H1 (cell line): ENCODE measurements at regions not wholly inside any gene's neighbourhood (a gene's known extent, or its start where the extent isn't known, plus 50 kb on each side); places are given as distances from the start of the nearest gene placed in this dataset.

Source experiments
- CTCF ChIA-PET: fragments of 300-600 bp; sonication (Branson Sonifier 250); formaldehyde crosslinking; loops from one replicate; lab custom pipeline; 2021; ENCODE audit not compliant: partially characterized antibody; lab: Charles Lee
- POLR2A ChIA-PET: fragments of 300-600 bp; sonication (Branson Sonifier 250); formaldehyde crosslinking; loops from one replicate; lab custom pipeline; 2021; ENCODE audit warnings: inconsistent platforms; ENCODE audit not compliant: partially characterized antibody; lab: Charles Lee
- DNase-seq, 2 experiments: peaks; one replicate each; pipeline versions ENCODE4 v3.0.0 to v3.0.0-alpha.2; 2010 to 2022; ENCODE audit warnings: low spot score in 2 of 2, low read depth in 1 of 2, mixed read lengths in 1 of 2
- FAIRE-seq: peaks from 2 replicates; lab custom pipeline; 2011; peaks lifted over from hg19 to GRCh38; lab: Jason Lieb, UNC
- H2AFZ ChIP-seq: 2 replicates; pipeline ENCODE4 v1.8.1; 2012; ENCODE audit warnings: low read length, inconsistent platforms
- H2AK5ac ChIP-seq: 2 replicates; pipeline ENCODE4 v1.6.1; 2013; ENCODE audit warnings: low read depth, low read length
- H2BK120ac ChIP-seq: replicated peaks from 2 replicates; pipeline ENCODE3; 2013; ENCODE audit warnings: low read depth, low read length, inconsistent platforms
- H2BK12ac ChIP-seq: 2 replicates; pipeline ENCODE4 v1.6.1; 2013; ENCODE audit warnings: low read depth, low read length
- H2BK15ac ChIP-seq: 2 replicates; pipeline ENCODE4 v1.6.1; 2013; ENCODE audit warnings: low read length
- H2BK20ac ChIP-seq: 2 replicates; pipeline ENCODE4 v1.6.1; 2013; ENCODE audit warnings: low read length
- H2BK5ac ChIP-seq: 2 replicates; pipeline ENCODE4 v1.6.1; 2013; ENCODE audit warnings: low read depth, low read length
- H3K14ac ChIP-seq: 2 replicates; pipeline ENCODE4 v1.6.1; 2013; ENCODE audit warnings: inconsistent platforms; ENCODE audit not compliant: insufficient read length
- H3K18ac ChIP-seq: 2 replicates; pipeline ENCODE4 v1.6.1; 2013; ENCODE audit warnings: low read length; ENCODE audit errors: extremely low read depth
- H3K23ac ChIP-seq: 2 replicates; pipeline ENCODE4 v1.6.1; 2013; ENCODE audit warnings: inconsistent platforms; ENCODE audit not compliant: insufficient read length
- H3K23me2 ChIP-seq: 2 replicates; pipeline ENCODE4 v1.6.1; 2013; ENCODE audit warnings: low read depth, low read length
- H3K27ac ChIP-seq: 2 replicates; pipeline ENCODE4 v1.6.1; 2011; ENCODE audit warnings: low read depth, low read length, inconsistent platforms
- H3K27me3 ChIP-seq, 4 experiments: replicated peaks in 1 of 4; 1 replicate in 1 of 4; 2 replicates in 3 of 4; pipeline versions ENCODE4 v1.6.1 to v1.8.1; 2011 to 2013; ENCODE audit warnings: low read length in 3 of 4, mild to moderate bottlenecking in 3 of 4, inconsistent platforms in 2 of 4, mixed read lengths in 2 of 4, moderate library complexity in 1 of 4; ENCODE audit not compliant: control insufficient read depth in 3 of 4, insufficient read depth in 3 of 4; ENCODE audit errors: extremely low read depth in 1 of 4
- H3K36me3 ChIP-seq, 4 experiments: 2 replicates each; pipeline versions ENCODE4 v1.6.1 to v1.8.1; 2011 to 2013; ENCODE audit warnings: mild to moderate bottlenecking in 4 of 4, low read length in 3 of 4, moderate library complexity in 2 of 4, control low read depth in 1 of 4, inconsistent platforms in 1 of 4; ENCODE audit not compliant: insufficient read depth in 4 of 4, control insufficient read depth in 2 of 4
- H3K4ac ChIP-seq: replicated peaks from 2 replicates; pipeline ENCODE3; 2013; ENCODE audit warnings: low read length, low read depth, mixed read lengths, inconsistent platforms; ENCODE audit not compliant: insufficient read length
- H3K4me1 ChIP-seq, 4 experiments: replicated peaks in 1 of 4; 1 replicate in 1 of 4; 2 replicates in 3 of 4; pipeline versions ENCODE4 v1.6.1 to v1.8.1; 2011 to 2013; ENCODE audit warnings: low read length in 3 of 4, inconsistent platforms in 2 of 4, mixed read lengths in 1 of 4; ENCODE audit not compliant: insufficient read depth in 4 of 4, control insufficient read depth in 3 of 4
- H3K4me2 ChIP-seq, 2 experiments: 2 replicates each; pipeline versions ENCODE4 v1.6.1 to v1.8.1; 2011 to 2013; ENCODE audit warnings: low read depth in 2 of 2, low read length in 2 of 2, control low read depth in 1 of 2, inconsistent platforms in 1 of 2, mild to moderate bottlenecking in 1 of 2; ENCODE audit not compliant: insufficient read depth in 1 of 2
- H3K4me3 ChIP-seq, 4 experiments: fragments of 200-600, 300-600 bp in 1 of 4; sonication (generic), shearing (Covaris generic), sonication (Bioruptor Twin) in 1 of 4; 2 replicates each; pipeline versions ENCODE4 v1.5.1 to v1.8.1; 2011 to 2016; ENCODE audit warnings: low read length in 4 of 4, low read depth in 3 of 4, control low read depth in 2 of 4, inconsistent platforms in 2 of 4, mild to moderate bottlenecking in 2 of 4, mixed read lengths in 1 of 4, moderate library complexity in 1 of 4; ENCODE audit not compliant: insufficient read depth in 2 of 4; ENCODE audit errors: extremely low read depth in 1 of 4
- H3K56ac ChIP-seq: replicated peaks from 2 replicates; pipeline ENCODE3; 2013; ENCODE audit warnings: low read depth, mild to moderate bottlenecking, mixed read lengths, low read length, inconsistent platforms; ENCODE audit not compliant: insufficient read length
- H3K79me1 ChIP-seq: 2 replicates; pipeline ENCODE4 v1.6.1; 2013; ENCODE audit warnings: low read depth, low read length, control low read depth
- H3K79me2 ChIP-seq, 2 experiments: 2 replicates each; pipeline versions ENCODE4 v1.6.1 to v1.8.1; 2012 to 2013; ENCODE audit warnings: low read length in 2 of 2, mild to moderate bottlenecking in 2 of 2, inconsistent platforms in 1 of 2; ENCODE audit not compliant: insufficient read depth in 2 of 2, control insufficient read depth in 1 of 2
- H3K9ac ChIP-seq, 4 experiments: replicated peaks in 1 of 4; 1 replicate in 1 of 4; 2 replicates in 3 of 4; pipeline versions ENCODE4 v1.6.1 to v1.8.1; 2011 to 2013; ENCODE audit warnings: low read depth in 3 of 4, low read length in 3 of 4, control low read depth in 2 of 4, mild to moderate bottlenecking in 2 of 4, moderate library complexity in 2 of 4, inconsistent platforms in 1 of 4; ENCODE audit errors: extremely low read depth in 1 of 4
- H3K9me3 ChIP-seq, 2 experiments: 2 replicates each; pipeline versions ENCODE4 v1.6.1 to v1.8.1; 2012 to 2013; ENCODE audit warnings: mild to moderate bottlenecking in 2 of 2, moderate library complexity in 2 of 2, control low read depth in 1 of 2, inconsistent platforms in 1 of 2, low read depth in 1 of 2, low read length in 1 of 2, mixed read lengths in 1 of 2; ENCODE audit not compliant: insufficient read depth in 2 of 2
- H4K20me1 ChIP-seq, 2 experiments: replicated peaks in 1 of 2; 2 replicates each; pipeline versions ENCODE3 to v1.8.1; 2011 to 2013; ENCODE audit warnings: inconsistent platforms in 2 of 2, low read length in 2 of 2, mild to moderate bottlenecking in 1 of 2; ENCODE audit not compliant: insufficient read depth in 2 of 2, control insufficient read depth in 1 of 2
- H4K5ac ChIP-seq: 2 replicates; pipeline ENCODE4 v1.6.1; 2013; ENCODE audit warnings: low read length, low read depth, mixed read lengths, inconsistent platforms; ENCODE audit not compliant: insufficient read length
- H4K8ac ChIP-seq: 2 replicates; pipeline ENCODE4 v1.8.0; 2013; ENCODE audit warnings: mild to moderate bottlenecking, moderate library complexity, low read length, inconsistent platforms; ENCODE audit not compliant: insufficient read depth; ENCODE audit errors: extremely low read depth
- H4K91ac ChIP-seq: replicated peaks from 2 replicates; pipeline ENCODE3; 2013; ENCODE audit warnings: low read length, mixed read lengths, inconsistent platforms; ENCODE audit not compliant: insufficient read length
- BACH1 ChIP-seq: IDR thresholded peaks from 2 replicates; pipeline ENCODE4 v1.6.1; 2012; ENCODE audit warnings: low read length, improper control_type of control experiment
- CBX5 ChIP-seq: fragments of 300-800, 300-1000 bp; sonication (generic); IDR thresholded peaks from 2 replicates; pipeline ENCODE4 v1.7.1; 2016; ENCODE audit warnings: antibody characterized with exemption, low read length, low read depth
- CHD1 ChIP-seq: IDR thresholded peaks from 2 replicates; pipeline ENCODE4 v1.6.1; 2012; ENCODE audit warnings: low read depth, low read length, improper control_type of control experiment
- EGR1 ChIP-seq: IDR thresholded peaks from 2 replicates; pipeline ENCODE4 v1.6.1; 2011; ENCODE audit warnings: low read depth, low read length, borderline replicate concordance
- TAF1 ChIP-seq: IDR thresholded peaks from 2 replicates; pipeline ENCODE4 v1.6.1; 2011; ENCODE audit warnings: mild to moderate bottlenecking, low read depth, low read length
- YY1 ChIP-seq: IDR thresholded peaks from 2 replicates; pipeline ENCODE4 v1.6.1; 2011; ENCODE audit warnings: low read depth, mild to moderate bottlenecking, low read length
- WGBS, 2 experiments: shearing (Covaris generic) in 1 of 2; methylation state at CpG; one replicate each; pipeline versions ENCODE4 v1.1.6 to v1.1.7; 2013 to 2015; ENCODE audit warnings: low lambda C conversion rate in 2 of 2, mixed read lengths in 2 of 2, inconsistent platforms in 1 of 2, low coverage in 1 of 2, missing lambda C conversion rate in 1 of 2; ENCODE audit not compliant: insufficient replicate concordance in 2 of 2, insufficient coverage in 1 of 2, insufficient read length in 1 of 2; ENCODE audit errors: extremely low coverage in 1 of 2, missing lambda C conversion rate in 1 of 2; 5-methylcytosine and 5-hydroxymethylcytosine counted together
- TF ChIP-seq, protein P1 (sequence below): IDR thresholded peaks from 2 replicates; pipeline ENCODE4 v1.6.1; 2012; ENCODE audit warnings: inconsistent platforms

DNA sequence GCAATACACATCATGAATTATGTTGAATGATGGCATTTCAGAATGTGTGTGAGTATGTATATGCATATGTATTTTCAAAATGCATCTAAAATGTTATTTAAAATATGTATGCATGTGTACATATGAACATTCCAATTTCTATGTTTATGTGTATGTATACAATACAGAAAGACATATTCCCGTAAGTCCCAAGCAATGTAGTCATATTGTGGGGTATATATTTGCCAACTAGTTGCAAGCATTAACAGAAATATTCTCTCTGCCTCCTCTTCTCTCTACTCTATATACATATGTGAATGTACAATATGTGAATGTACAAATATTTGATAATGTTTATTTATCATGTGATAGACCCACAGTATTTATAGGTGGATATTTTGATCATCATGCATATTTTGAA lies 345.8 kb upstream of the ZEB2 start:
- ChIA-PET POLR2A (no interaction called here), CTCF (interaction anchor here (0.6 kb wide), 1 partner anchor 1080 kb away, joined by 4 read pairs; no protein-coding TSS in a partner anchor)
- no peak overlapping the region for H3K27ac ChIP-seq
- H4K20me1 ChIP-seq = no peaks in the 10 kb centered on the region
- no peak overlapping the region for H2BK20ac ChIP-seq
- H3K23ac ChIP-seq = no peak overlapping the region
- no peak overlapping the region for H3K56ac ChIP-seq
- no peak overlapping the region for H2BK5ac ChIP-seq
- H4K8ac ChIP-seq = no peak overlapping the region
- H2AFZ ChIP-seq = no peak overlapping the region
- H3K79me1 ChIP-seq = no peaks in the 10 kb centered on the region
- H3K4me3 ChIP-seq = no peak overlapping the region
- H4K91ac ChIP-seq = no peak overlapping the region
- H3K4me1 ChIP-seq = no peaks in the 10 kb centered on the region
- WGBS, 2 experiments = 89% methylated on average over 1 of the region's 1 CpG; no CpG with 5 or more reads in 1 of the 2 experiments
- H3K23me2 ChIP-seq = no peaks in the 10 kb centered on the region
- no peak overlapping the region for H3K4ac ChIP-seq
- no peak overlapping the region for H4K5ac ChIP-seq
- no peak for DNase-seq
- H3K4me2 ChIP-seq = no peak overlapping the region
- H3K36me3 ChIP-seq = no peaks in the 10 kb centered on the region; a peak in 1 of 8 replicates
- no peaks in the 10 kb centered on the region for H3K27me3 ChIP-seq
- H3K18ac ChIP-seq = no peak overlapping the region
- no peaks in the 10 kb centered on the region for H3K9me3 ChIP-seq
- no peak overlapping the region for H2BK120ac ChIP-seq
- H2AK5ac ChIP-seq = no peak overlapping the region
- no peaks in the 10 kb centered on the region for H3K79me2 ChIP-seq
- H2BK15ac ChIP-seq = no peak overlapping the region
- FAIRE-seq = no peak
- no peak overlapping the region for H3K14ac ChIP-seq
- no peak overlapping the region for H3K9ac ChIP-seq
- TF ChIP-seq CHD1 (no peak), YY1 (no peak), BACH1 (no peak), CBX5 (no peak), EGR1 (no peak), TAF1 (no peak)
- TF ChIP-seq, protein P1, sequence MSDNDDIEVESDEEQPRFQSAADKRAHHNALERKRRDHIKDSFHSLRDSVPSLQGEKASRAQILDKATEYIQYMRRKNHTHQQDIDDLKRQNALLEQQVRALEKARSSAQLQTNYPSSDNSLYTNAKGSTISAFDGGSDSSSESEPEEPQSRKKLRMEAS = no peak
- no peak overlapping the region for H2BK12ac ChIP-seq
